Gastrocnemius medialis (tissue), 4 donors: ENCODE measurements at regions not wholly inside any gene's neighbourhood (a gene's known extent, or its start where the extent isn't known, plus 50 kb on each side); places are given as distances from the start of the nearest gene placed in this dataset.

Experiments
- POLR2A ChIP-seq, 2 donors: fragments of 450-650 bp; IDR thresholded peaks; one replicate each; pipeline ENCODE4 v1.6.1; 2017; ENCODE audit warnings: antibody characterized with exemption in 2 of 2, mild to moderate bottlenecking in 2 of 2, moderate library complexity in 2 of 2
- TF ChIP-seq, protein P1 (sequence below), 5 experiments: fragments of 450-650 bp in 3 of 5; fragments of 200-600 bp in 2 of 5; sonication (generic) in 2 of 5; IDR thresholded peaks in 4 of 5; conservative IDR thresholded peaks in 1 of 5; 1 replicate in 4 of 5; 2 replicates in 1 of 5; pipeline ENCODE4 v1.5.1; 2016 to 2019; ENCODE audit warnings: antibody characterized with exemption in 5 of 5, mild to moderate bottlenecking in 3 of 5, moderate library complexity in 3 of 5

DNA sequence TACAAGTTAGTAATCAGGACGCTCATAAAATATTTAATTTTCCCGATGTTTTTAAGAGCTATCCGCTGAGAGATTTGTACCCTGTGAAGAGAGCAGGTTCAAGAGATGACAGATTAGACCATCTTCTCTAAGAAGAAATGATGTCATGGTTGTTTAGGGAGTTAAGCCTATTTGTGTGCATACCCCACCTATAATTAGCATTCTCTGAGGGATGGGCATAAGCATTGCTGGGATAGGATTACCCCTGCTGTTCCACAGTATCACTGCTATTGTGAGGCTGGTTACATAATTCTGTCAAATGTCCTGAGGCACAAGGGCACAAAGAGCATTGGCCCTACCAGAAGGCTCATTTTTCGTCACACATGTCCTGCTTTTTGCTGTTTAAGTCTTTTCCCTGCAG, 687.0 kb downstream of the CETN3 start:
- TF ChIP-seq, protein P1, sequence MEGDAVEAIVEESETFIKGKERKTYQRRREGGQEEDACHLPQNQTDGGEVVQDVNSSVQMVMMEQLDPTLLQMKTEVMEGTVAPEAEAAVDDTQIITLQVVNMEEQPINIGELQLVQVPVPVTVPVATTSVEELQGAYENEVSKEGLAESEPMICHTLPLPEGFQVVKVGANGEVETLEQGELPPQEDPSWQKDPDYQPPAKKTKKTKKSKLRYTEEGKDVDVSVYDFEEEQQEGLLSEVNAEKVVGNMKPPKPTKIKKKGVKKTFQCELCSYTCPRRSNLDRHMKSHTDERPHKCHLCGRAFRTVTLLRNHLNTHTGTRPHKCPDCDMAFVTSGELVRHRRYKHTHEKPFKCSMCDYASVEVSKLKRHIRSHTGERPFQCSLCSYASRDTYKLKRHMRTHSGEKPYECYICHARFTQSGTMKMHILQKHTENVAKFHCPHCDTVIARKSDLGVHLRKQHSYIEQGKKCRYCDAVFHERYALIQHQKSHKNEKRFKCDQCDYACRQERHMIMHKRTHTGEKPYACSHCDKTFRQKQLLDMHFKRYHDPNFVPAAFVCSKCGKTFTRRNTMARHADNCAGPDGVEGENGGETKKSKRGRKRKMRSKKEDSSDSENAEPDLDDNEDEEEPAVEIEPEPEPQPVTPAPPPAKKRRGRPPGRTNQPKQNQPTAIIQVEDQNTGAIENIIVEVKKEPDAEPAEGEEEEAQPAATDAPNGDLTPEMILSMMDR (IDR thresholded peaks at IDR 0.05 in 4 of 5, conservative IDR thresholded peaks at IDR 0.05 in 1 of 5) = no peak
- no peak for TF ChIP-seq POLR2A (IDR thresholded peaks at IDR 0.05)
